GM21515 (cell line): ENCODE measurements at regions not wholly inside any gene's neighbourhood (a gene's known extent, or its start where the extent isn't known, plus 50 kb on each side); places are given as distances from the start of the nearest gene placed in this dataset.

ENCODE experiments used
- ATAC-seq: cut with Tn5 transposase; IDR thresholded peaks from one replicate; pipeline ENCODE4 v1.9.1; 2021; ENCODE audit not compliant: unreplicated experiment

DNA sequence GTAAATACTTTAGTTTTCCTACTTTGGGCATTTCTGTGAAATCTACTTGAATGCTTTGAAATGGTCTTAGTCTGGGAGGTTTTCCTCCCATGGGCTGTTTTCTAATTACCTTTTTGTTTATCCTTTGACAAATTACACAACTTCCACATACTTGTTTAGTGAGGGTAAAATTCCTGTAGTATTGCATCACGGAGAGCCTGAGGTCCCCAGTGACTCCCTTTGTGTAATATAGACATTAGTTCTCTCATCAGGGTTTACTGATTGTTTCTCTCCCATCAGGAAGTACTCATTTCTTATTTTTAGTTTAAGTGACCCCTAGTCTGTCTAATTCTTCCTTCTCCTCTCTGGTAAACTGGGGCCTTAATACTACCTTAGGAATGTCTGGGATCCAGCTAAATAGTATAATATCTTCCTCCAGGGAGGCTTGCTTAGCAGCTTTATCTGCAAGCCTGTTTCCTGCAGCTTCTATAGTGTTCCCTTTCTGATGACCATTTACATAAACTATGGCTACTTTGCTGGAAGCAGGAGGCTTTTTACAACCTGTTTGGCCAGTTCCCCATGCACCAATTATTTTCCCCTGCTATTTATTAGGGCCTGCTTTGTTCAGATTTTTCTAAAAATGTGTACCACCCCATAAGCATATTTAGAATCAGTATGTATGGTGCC is 87.2 kb upstream of the XCR1 start:
- ATAC-seq = no peak

DNA sequence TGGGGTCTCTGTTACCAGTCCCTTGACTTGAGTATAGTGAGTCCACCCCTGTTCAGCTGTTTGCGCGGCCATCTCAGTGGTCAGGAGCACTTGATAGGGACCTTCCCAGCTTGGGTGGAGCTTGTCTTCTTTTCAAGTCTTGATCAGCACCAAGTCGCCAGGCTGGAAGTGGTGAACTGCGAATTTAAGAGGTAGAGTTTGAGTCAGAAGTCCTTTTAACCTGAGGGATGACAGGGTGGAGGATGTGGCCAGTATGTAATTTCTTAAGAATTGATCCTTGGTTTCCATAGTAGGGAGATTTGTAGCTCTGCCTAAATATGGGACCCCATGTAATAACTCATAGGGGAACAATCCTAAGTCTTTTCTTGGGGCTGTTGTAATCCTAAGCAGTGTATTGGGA is 86.3 kb upstream of the XCR1 start:
- ATAC-seq = no peak

DNA sequence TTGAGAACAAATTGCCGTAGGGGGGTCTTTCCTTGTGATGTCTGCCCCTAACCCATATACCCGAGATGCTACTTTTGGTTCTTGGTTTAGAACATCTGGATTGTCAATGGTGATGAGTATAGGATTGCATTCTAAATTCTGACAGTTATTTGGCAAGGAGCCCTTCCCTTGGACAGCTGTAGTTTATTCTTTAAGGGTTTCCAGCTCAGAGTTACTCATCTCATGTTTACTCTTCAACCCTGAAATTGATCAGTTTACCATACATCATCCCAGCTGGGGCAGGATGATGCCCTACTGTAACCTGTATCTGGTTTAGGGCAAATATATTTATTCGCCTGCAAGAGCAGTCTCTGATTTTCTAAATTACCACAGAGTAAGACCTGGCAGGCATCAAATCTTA is 85.7 kb upstream of the XCR1 start:
- ATAC-seq = no peak

DNA sequence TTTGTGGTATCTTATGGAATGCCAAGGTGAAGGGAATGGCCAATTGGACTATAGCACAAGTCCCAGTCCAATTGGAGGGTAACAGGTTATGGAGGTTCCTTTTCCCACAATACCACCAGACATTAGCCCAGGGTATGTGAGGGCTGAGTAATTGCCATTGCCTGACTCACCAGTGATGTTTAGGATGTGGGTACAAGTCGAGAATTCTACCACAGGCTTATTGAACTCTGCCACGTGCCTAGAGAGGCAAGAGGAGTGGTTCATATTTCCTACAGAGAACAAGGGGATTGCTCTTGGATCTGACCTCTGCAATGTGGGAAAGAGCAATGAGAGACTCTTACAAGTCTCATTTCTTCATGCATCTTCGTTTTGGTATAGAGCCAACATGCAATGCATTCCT is 85.0 kb upstream of the XCR1 start:
- no peak for ATAC-seq

DNA sequence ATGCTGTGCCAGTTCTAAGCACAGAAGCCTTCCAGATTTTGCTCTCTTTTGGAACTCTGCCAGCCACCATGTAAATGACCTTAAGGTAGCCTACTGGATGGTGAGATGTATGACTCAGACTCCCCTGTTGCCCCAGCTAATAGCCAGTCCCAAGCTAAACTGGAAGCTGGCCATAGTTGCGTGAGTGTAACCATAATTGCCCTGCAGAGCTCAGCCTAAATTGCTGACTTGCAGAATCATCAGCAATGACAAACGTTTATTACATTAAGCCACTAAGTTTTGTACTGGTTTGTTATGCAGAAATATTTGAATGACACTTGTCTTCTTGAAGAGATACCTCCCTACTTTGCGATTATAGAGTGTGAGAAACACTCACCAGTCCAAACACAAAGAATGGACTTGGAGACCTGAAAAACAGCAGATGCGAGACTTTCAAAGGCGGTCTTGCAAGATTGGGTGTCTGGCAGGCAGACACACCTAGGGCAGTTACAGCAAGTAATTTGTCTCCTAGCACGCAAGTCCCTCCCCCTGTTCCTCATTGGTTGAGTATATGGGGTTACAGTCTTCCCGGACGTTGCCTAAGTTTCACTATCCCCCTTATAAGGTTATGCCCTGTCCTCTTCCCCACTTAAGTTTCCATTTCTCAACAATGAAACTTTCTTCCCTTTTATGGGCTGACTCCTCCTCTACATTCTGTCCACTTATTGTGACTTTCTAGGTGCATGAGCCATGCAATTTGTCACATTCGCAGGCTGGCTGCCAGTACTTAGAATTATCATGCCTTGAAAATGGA is 83.6 kb upstream of the XCR1 start:
- no peak for ATAC-seq

DNA sequence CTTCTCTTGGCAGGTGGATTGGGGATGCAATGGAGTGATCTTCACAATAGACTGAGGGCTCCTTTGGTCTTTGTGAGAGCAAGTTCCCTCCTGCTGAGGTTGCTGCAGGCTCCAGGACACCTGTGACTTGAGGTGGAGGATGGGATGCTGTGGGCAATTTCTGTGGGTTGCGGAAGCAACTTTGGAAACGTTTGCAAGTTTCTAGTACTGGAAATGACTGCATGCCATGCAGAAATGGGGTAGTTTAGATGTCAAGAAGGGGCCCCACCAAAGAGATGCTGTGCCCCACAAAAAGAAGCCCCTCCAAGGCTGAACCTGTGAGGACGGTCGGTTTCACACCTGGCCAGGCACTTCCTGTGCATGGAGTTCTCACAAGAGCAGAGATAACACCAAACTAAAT is 80.4 kb upstream of the XCR1 start:
- ATAC-seq = no peak

DNA sequence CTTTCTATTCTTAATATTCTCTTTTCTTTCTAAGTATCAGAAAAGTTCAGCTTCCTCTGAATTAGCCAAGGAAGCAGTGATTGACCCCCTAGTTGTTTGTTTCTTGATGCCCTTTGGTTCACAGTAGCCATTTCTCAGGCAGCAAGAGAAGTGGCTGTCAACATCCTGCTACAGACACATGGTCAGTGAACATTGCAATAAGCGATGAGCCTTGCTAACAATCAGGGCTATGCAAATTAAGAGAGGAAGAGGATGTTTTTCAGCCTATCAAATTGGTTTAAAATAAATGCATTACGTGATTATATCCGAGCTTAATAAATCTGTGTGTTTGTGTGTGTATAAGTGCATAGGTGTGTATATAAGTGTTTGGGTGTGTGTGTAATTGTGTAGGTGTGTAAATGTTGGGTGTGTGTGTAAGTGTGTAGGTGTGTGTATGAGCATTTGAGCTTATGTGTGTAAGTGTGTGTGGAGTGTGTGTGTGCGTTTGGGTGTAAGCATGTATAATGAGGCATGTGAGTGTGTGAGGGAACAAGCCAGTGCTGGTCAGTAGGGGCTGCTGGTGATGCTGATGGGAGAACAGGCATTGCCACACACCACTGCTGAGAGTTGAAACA is 78.1 kb upstream of the XCR1 start:
- no peak for ATAC-seq

DNA sequence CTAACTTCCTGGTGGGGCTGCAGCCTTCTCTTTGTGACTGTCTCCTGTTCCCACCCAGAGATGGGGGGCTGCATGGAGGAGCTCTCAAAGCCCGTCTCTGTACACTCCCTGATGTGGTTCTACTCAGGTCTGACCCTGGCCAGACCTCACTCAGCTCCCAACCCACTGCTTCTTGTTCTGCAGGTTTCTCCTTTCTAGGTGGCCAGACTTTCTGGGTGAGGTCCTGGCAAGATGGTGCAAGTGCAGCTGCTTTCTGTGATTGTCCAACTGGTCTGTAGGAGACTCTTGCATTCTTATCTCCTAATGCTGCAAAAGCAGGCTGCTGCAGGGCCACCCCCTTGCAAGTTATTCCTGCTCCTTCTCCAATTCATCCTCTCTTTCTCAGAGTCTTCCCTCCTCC is 77.4 kb upstream of the XCR1 start:
- no peak for ATAC-seq

DNA sequence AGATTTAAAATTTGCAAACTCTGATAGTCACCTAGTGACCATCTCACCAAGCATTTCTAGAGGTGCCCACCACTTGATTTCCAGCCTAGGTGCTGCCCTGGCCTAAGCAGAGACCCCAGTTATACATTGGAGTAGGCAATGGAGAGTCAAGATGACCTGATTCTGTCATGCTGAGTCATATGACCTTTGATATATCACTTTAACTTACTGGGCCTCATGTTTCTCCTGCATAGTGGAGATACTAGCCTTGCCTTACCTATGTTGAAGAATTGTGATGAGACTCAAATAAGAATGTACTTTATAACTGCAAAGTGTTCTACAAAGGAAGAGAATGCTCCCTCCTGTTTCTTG is 75.5 kb upstream of the XCR1 start:
- ATAC-seq = no peak

DNA sequence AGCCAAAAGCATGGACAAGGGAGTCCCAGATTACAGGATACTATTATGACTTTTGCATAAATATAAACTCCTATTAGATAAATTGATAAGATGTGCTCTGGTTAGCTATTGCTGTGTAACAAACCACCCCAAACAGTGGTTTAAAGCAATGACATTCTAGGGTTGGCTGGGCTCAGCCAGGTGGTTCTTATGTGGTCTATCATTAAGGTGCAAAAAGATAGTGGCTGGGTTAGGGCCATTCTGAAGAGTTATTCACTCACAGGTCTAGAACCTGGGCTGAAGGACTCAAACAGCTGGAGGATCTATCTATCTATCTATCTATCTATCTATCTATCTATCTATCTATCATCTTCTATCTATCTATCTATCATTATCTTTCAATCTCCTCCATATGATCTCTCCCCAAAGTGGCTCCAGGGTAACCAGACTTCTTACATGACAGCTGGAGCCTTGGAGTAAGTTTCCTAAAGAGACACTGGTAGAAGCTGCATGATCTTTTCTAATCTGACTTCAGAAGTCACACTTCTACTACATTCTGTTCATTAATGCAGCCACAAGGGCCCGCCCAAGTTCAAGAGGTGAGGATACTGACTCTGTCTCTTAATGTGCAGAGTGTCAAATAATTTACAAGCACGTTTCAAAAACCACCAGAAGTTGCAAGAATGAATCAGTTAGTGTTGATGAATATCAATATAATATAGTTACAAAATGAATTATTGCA is 74.9 kb upstream of the XCR1 start:
- no peak for ATAC-seq

DNA sequence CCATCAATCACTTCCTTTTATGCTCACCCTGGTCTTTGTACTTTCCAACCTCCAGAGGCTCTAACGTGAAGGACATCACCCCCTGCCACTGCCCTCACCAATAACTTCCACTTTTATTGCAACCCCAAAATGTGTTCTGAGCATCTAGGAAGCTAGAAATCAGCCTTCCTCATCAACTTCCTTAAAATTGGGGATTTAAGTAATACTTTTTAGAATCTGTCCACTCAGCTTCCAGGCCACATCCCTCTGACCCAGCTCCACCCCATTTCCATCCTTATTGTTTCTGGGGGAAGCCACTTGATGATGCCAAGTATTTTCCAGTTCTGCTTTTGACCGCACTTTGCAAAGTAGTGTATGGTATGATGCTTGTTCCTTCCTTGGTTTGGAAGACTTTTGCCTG is 73.5 kb upstream of the XCR1 start:
- ATAC-seq = no peak

DNA sequence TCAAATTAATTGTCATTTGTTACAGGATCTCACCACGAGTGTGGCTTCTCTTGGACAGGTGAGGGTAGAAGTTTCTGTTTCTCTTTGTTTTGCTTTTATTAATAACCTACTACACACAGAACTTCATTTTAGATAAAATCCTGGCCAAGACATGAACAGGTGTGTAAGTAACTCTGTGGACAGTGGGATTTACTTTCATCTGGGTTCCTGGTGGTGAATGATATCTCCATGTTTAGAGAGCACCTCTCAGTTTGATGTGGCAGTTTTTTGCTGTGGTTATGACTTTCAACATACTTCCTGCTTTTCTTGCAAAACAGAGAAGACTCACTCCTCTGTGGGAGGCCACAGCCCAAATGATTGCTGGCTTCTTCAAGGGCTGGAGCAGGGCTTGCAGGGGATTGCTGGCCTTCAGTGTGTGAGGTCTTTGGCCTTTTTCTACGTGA is 71.1 kb upstream of the XCR1 start:
- no peak for ATAC-seq

DNA sequence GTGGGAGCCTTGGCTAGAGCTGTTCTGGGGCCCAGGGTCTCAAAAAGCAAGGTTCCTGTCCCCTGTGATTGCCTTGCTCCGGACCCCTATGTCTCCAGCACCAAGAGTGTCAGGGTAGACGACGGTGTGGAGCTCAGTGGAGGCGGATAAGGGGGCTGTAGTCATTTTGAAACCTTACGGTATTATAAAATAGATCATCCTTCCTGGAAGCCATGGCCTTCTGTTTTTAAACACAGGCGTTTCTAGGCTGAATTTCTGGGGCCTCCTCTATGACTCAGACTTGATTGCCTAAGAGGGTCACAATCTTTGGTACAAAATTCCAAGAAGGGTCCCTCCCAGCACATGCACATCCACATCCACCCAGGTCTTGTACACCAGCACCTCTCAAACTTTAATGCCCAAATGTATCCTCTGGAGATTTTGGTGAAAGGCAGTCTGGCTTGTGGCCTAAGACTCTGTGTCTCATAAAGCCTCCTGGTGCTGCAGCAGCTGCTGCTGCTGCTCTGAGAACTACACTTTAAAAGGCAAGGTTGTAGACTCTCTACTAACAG is 70.5 kb upstream of the XCR1 start:
- ATAC-seq = no peak

DNA sequence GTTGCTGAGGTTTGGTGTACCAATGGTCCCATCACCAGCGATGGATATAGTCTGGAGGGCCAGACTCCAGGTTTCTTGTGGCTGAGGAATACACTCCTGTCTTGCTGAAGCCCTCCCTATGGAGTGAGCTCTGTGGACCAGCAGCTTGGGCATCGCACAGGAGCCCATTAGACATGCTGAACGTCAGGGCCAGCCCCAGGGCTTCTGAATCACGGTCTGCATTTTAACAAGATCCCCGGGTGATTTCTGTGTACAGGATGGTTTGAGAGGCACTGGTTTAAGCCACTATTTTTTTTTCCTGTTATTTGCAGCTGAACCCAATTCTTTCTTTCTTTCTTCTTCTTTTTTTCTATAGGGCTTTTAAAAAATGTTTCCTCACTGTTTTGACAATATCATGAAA is 69.5 kb upstream of the XCR1 start:
- no peak for ATAC-seq

DNA sequence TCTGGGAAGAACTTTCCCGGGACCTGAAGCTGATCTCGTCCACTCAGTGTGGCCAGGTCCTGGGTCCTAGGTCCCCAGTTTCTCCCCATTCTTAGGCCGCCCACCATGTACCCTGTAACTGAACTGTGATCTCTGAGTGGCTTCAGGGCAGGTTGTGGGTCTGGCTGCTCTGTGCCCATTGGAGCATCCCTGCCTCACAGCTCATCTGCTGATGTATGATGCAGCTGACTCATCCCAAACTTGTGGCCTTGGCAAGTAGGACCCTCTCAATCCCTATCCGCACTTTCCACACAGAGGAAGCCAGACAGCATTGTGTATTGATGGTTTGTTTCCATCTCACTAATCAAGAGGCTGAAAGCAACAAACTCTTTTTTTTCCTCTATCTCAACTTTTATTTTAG is 69.1 kb upstream of the XCR1 start:
- no peak for ATAC-seq

DNA sequence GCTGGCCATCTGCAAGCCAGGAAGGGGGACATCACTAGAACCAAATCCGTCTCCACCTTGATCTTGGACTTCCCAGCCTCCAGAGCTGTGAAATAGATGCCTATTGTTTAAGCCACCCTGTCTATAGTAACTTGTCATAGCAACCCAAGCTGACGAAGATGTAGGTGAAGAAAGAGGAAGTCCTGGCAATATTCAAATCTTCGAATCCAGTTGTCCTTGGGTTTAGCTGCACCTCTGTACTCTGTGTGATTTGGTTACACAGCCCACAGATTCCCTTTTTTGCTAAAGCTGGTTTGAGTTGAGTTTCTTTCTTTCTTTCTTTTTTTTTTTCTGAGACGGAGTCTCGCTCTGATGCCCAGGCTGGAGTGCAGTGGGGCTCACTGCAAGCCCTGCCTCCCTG is 68.0 kb upstream of the XCR1 start:
- ATAC-seq = peak; percentile 58

DNA sequence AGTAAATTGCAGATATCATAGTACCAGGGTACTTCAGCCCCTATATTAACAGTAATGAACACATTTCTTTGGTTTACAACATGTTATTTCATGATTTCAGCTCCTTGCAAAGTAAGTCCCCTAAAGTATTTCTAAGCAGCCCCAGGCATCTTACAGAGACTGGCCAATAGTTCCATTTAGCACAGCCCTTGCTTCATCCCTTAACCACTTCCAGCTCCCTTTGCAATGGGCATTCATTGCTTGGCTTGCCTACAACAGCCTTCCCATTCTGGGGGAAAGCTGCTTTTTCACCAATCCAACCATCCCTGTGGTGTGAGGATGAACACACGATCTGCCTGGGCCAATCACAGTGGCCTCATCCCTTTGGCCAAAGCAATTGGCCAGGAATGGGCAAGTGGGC is 67.2 kb upstream of the XCR1 start:
- no peak for ATAC-seq

DNA sequence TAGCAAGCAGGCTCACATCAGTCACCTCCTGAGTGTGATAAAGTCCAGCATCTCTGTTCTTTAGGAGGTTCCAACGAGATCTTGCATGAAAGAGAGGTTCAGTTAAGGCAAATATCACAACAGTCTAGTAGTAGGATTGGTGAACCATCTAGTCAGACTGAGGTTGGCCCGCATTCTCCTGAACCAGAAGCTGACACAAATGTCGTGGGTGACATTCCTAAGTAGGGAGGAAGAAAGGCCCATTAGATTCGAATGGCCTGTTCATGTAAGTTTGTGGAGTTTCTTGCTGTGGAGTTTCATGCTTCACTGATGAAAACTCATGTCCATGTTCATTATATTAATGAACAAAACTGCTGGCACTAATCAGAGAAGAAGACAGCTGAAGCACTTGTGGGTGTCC is 66.7 kb upstream of the XCR1 start:
- ATAC-seq = no peak

DNA sequence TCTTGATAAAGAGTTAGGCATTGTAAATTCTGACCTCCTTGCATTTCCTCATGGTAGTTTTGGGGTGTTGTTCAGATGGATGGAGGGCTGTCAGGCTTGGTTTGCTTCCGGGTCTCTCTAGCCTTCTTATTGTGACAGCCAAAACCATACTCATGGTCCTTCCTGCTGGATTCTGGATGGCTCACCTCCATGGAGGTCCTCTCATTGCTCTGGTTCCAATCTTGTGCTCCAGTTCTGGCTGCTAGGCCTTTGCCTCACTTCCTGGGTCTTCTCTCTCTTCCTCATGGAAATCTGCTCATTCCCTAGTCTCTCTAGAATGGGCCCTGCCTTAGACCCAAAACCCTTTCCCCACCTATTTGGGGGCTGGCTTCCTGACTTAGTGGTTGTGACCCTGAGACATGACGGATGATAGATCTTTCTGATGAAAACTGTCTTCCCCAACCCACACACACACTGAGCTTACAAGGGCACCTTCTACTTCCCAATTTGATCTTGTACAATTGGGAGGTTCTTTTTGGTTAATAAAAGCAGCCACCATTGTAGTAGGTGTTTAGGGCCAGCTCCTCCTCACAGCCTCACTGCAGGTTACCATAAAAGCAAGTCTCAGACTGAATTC is 66.2 kb upstream of the XCR1 start:
- no peak for ATAC-seq

DNA sequence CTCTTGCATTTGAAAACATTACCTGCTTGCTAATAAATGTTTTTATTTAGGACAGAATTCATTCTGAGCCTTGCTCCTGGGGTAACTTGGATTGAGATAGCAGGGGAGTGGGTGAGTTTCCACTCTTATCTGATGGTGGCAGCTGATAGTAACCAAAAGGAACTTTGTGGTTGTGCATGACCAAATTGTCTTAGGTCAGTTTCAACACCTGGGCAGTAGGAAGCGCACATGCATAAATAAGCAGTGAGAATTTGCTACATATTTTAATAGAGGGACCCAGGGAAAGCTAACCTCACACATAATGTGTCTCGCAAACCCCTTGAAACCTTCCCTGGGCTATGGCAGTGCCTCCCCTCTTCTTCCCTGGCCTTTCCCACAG is 65.4 kb upstream of the XCR1 start:
- ATAC-seq = no peak
